ENCODE measurements at regions not wholly inside any gene's neighbourhood (a gene's known extent, or its start where the extent isn't known, plus 50 kb on each side); places are given as distances from the start of the nearest gene placed in this dataset.

DNA sequence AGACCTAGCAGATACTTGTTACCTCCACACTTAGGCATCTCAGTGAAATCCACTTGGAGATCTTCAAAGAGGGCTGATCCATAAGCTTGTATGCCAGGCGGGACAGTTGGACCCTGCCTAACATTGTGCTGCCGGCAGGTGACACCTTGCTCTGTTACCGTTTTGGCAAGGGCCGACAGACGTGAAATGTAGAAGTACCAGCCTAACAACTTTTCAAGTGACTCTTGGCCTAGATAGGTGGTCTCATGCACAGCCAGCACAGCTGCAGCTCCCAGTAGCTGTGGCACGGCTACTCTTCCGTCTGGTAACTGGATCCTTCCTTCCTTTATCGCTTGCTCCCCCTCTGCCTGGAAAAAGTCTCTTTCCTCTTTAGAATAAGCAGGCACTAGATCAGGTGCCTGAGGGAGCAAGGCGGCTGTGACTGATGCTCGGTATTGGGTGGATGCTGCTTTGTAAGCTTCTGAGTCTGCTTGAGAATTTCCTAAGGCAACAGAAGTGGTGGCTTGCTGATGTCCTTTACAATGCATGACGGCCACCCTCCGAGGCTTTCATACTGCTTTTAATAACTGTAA is 713.5 kb downstream of the AMY1C start:
- Histone ChIP-seq H4K20me1 (ENCODE audit: control insufficient read depth, insufficient read depth, low read length, poor library complexity, severe bottlenecking) (no peaks in the 10 kb centered on the region), H3K4me3 (ENCODE audit: control extremely low read depth in 1 of 5, extremely low read depth in 1 of 5, insufficient read depth in 1 of 5, low read depth in 2 of 5, low read length in 4 of 5) (no peak overlapping the region), H3K79me2 (ENCODE audit: control insufficient read depth, insufficient read depth, low read length) (no peaks in the 10 kb centered on the region), H3K9me3 (ENCODE audit: control extremely low read depth in 1 of 3, control insufficient read depth in 2 of 3, insufficient read depth in 1 of 3, low read length in 2 of 3) (peaks cover 0 to 31% (median 14%) of the 10 kb centered on the region in 3 donors), H3K4me2 (replicated peaks; ENCODE audit: low read depth, low read length, poor library complexity, severe bottlenecking) (no peak overlapping the region), H3K27ac (ENCODE audit: low read length in 2 of 2) (no peak overlapping the region), H3K4me1 (ENCODE audit: control insufficient read depth in 2 of 2, insufficient read depth in 2 of 2, low read length in 2 of 2) (no peaks in the 10 kb centered on the region), H2AFZ (ENCODE audit: insufficient read depth, low read depth, low read length, poor library complexity, severe bottlenecking) (no peak overlapping the region), H3K27me3 (replicated peaks in 1 of 4; ENCODE audit: control extremely low read depth in 1 of 4, control insufficient read depth in 3 of 4, insufficient read depth in 4 of 4, low read length in 3 of 4) (no peaks in the 10 kb centered on the region), H3K36me3 (replicated peaks in 1 of 2; ENCODE audit: control extremely low read depth in 1 of 2, control insufficient read depth in 1 of 2, extremely low read depth in 1 of 2, insufficient read depth in 2 of 2, low read length in 1 of 2) (no peaks in the 10 kb centered on the region), H3K9ac (ENCODE audit: low read length) (no peak overlapping the region)
- no peak for DNase-seq
- no peak for ATAC-seq (ENCODE audit: low read depth)
- peaks cover 19% of the 10 kb centered on the region for H3K9me3 Mint-ChIP-seq (ENCODE audit: insufficient read depth)
- CTCF ChIA-PET, result no interaction called here
- 95% methylated on average over 8 of the region's 12 CpGs for WGBS (ENCODE audit: insufficient coverage)
- H3K27ac Mint-ChIP-seq, result no peak overlapping the region
- no peak overlapping the region for H3K4me3 Mint-ChIP-seq
- POLR2A ChIA-PET, result no interaction called here
- intact Hi-C loops (cut with micrococcal nuclease), result no loop called here
- TF ChIP-seq EZH2 (IDR thresholded peaks at IDR 0.05; ENCODE audit: borderline replicate concordance, insufficient read depth, low read depth, low read length, poor library complexity, severe bottlenecking), result no peak
- TF ChIP-seq, protein P1, sequence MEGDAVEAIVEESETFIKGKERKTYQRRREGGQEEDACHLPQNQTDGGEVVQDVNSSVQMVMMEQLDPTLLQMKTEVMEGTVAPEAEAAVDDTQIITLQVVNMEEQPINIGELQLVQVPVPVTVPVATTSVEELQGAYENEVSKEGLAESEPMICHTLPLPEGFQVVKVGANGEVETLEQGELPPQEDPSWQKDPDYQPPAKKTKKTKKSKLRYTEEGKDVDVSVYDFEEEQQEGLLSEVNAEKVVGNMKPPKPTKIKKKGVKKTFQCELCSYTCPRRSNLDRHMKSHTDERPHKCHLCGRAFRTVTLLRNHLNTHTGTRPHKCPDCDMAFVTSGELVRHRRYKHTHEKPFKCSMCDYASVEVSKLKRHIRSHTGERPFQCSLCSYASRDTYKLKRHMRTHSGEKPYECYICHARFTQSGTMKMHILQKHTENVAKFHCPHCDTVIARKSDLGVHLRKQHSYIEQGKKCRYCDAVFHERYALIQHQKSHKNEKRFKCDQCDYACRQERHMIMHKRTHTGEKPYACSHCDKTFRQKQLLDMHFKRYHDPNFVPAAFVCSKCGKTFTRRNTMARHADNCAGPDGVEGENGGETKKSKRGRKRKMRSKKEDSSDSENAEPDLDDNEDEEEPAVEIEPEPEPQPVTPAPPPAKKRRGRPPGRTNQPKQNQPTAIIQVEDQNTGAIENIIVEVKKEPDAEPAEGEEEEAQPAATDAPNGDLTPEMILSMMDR (IDR thresholded peaks at IDR 0.05), result no peak
- H3K27me3 Mint-ChIP-seq, result no peaks in the 10 kb centered on the region
- no peaks in the 10 kb centered on the region for H3K4me1 Mint-ChIP-seq

DNA sequence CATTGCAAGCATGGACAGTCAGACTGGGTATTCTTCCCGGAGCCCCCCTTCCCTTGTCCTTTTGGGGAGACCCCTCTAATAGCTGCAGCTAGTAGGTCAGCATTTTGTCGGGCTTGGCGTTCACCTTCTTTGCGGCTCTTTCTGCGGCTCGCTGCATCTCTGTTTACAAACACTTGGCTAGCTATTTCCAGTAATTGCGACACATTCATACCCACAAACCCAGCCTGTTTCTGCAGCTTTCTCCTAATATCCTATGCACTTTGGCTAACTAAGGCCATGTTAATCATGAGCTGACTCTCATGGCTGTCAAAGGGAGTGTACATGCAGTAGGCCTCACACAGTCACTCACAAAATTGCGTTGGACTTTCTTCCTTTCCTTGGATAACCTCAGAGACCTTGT is 716.4 kb downstream of the AMY1C start:
- TF ChIP-seq, protein P1 (IDR thresholded peaks at IDR 0.05), result no peak
- TF ChIP-seq EZH2 (IDR thresholded peaks at IDR 0.05; ENCODE audit: borderline replicate concordance, insufficient read depth, low read depth, low read length, poor library complexity, severe bottlenecking), result no peak
- H3K79me2 ChIP-seq (ENCODE audit: control insufficient read depth, insufficient read depth, low read length), result no peaks in the 10 kb centered on the region
- no peak overlapping the region for H3K4me2 ChIP-seq (replicated peaks; ENCODE audit: low read depth, low read length, poor library complexity, severe bottlenecking)
- DNase-seq (no peak), ATAC-seq (ENCODE audit: low read depth) (no peak)
- H3K36me3 ChIP-seq (replicated peaks in 1 of 2; ENCODE audit: control extremely low read depth in 1 of 2, control insufficient read depth in 1 of 2, extremely low read depth in 1 of 2, insufficient read depth in 2 of 2, low read length in 1 of 2), result no peaks in the 10 kb centered on the region
- intact Hi-C loops (cut with micrococcal nuclease), result no loop called here
- H3K4me3 Mint-ChIP-seq, result no peak overlapping the region
- 91% methylated on average over 8 of the region's 8 CpGs for WGBS (ENCODE audit: insufficient coverage)
- no peak overlapping the region for H3K27ac Mint-ChIP-seq
- H2AFZ ChIP-seq (ENCODE audit: insufficient read depth, low read depth, low read length, poor library complexity, severe bottlenecking), result no peak overlapping the region
- H3K4me1 ChIP-seq (ENCODE audit: control insufficient read depth in 2 of 2, insufficient read depth in 2 of 2, low read length in 2 of 2), result no peaks in the 10 kb centered on the region
- peaks cover 15% of the 10 kb centered on the region for H3K9me3 Mint-ChIP-seq (ENCODE audit: insufficient read depth)
- CTCF ChIA-PET, result no interaction called here
- no peaks in the 10 kb centered on the region for H3K27me3 Mint-ChIP-seq
- peaks cover 0 to 31% (median 0%) of the 10 kb centered on the region in 3 donors for H3K9me3 ChIP-seq (ENCODE audit: control extremely low read depth in 1 of 3, control insufficient read depth in 2 of 3, insufficient read depth in 1 of 3, low read length in 2 of 3)
- no peaks in the 10 kb centered on the region for H3K27me3 ChIP-seq (replicated peaks in 1 of 4; ENCODE audit: control extremely low read depth in 1 of 4, control insufficient read depth in 3 of 4, insufficient read depth in 4 of 4, low read length in 3 of 4)
- no peak overlapping the region for H3K27ac ChIP-seq (ENCODE audit: low read length in 2 of 2)
- H3K4me1 Mint-ChIP-seq, result no peaks in the 10 kb centered on the region
- no peaks in the 10 kb centered on the region for H4K20me1 ChIP-seq (ENCODE audit: control insufficient read depth, insufficient read depth, low read length, poor library complexity, severe bottlenecking)
- POLR2A ChIA-PET, result no interaction called here
- no peak overlapping the region for H3K9ac ChIP-seq (ENCODE audit: low read length)
- H3K4me3 ChIP-seq (ENCODE audit: control extremely low read depth in 1 of 5, extremely low read depth in 1 of 5, insufficient read depth in 1 of 5, low read depth in 2 of 5, low read length in 4 of 5), result no peak overlapping the region
